HG03095 (cell line): ENCODE measurements at regions not wholly inside any gene's neighbourhood (a gene's known extent, or its start where the extent isn't known, plus 50 kb on each side); places are given as distances from the start of the nearest gene placed in this dataset.
"Not testable (repeated sequence)": the region's sequence is repeated elsewhere in the genome, so short reads cannot be mapped to it uniquely, and the experiment has no call there.

Experiments
- ATAC-seq: cut with Tn5 transposase; IDR thresholded peaks from one replicate; pipeline ENCODE4 v1.9.1; 2021; ENCODE audit warnings: moderate library complexity; ENCODE audit not compliant: unreplicated experiment

DNA sequence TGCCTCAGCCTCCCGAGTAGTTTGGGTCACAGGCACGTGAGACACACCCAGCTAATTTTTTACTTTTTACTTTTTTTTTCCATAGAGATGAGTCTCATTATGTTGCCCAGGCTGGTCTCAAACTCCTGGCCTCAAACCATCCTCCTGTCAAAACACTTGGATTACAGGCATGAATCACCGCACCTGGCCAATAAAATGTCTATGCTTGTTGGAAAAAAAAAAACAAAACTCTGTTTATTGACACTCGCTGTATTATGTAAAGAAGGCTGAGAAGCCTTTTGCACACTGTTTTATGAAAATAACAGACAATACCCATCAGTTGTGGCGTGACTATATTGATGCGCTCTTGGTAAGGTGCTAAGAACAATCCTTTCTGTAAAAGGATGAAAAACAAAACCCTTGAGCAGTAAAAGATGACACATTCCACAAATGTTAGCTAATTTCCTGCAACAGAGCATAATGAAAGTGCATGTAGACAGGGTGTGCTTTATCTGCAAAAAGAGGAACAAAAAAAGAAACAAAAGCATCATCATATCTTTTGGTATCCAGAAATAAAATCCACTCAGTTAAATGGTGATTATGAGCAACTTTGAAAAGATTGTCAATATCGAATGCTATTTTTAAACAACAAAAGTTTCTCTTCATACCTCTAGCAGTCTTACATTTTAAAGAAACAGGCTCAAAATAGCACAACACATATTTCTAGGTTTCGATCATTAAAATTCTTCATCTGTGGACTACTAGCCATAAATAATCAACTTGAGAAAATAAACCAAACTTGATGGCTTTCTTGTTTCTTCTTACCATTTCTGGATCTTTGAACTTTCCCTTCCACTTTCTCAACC lies 108.3 kb upstream of the PHACTR1 start:
- ATAC-seq, result peak; percentile 78

DNA sequence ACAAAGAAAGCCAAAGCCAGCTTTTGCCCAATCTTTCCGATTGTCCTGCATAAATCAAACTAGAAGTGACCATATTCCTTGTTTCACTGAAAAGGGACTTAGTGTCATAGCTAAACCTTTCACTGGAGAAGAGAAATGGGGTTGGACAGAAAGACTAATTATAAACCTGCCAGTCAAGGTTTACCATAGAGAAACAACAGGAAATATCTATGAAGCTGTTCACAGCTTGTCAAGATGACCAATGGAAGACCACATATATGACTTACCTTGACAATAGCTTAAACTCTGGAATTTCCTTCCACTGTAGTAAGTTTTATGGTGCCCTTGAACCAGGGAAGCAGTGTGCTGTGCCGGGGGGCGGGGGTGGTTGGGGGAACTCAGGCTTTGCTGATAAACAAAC lies 107.7 kb upstream of the PHACTR1 start:
- ATAC-seq, result peak; percentile 6

DNA sequence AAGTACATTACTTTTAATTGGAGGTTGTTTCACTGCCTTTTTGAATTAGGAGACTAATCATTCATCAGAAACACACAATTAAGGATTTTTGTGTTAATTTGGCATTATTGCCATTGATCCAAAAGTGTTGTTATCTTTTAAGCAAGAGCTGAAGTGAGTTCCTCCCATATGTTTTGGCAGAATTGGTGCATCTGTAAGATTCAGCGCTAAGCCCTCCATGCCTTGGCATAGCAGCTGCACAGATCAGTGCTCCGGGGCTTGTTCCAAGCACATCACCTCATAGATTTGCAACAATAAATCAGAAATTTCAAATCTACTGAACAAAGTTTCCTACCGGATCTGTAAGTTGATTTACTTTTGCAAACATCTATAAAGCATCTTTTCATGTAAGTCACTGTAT lies 106.8 kb upstream of the PHACTR1 start:
- no peak for ATAC-seq

DNA sequence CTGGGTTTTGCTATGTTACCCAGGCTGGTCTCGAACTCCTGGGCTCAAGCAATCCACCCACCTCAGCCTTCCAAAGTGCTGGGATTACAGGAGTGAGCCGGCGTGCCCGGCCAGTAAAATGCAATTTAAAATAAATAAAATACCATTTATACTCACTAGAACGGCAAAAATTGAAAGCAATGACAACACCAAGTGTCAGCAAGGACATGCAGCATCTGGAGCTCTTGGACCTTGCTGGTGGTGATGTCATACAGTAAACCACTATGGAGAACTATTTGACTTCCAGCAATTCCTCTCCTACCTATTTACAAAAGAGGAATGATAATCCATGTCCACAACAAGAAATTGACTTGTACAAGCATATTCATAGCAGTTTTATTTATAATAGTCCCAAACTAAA lies 105.7 kb upstream of the PHACTR1 start:
- ATAC-seq, result no peak

DNA sequence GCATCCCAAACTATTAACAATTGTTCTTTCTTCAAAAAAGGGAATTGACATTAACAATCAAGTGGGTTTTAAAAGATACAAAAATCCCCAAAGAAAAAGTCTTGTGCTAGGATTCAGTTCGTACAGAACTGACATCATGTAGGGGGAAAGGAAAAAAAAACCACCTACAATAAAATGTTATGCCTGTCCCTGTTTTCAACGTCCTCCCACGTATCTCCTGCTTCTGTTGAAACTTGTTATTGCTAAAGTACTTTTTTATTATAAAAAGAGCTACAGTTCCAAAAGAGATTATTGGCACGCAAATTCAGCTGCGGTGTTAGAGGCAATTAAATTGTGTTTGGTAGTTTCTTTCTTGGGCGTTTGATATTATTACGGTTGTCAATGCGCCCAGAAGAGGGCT lies 102.8 kb upstream of the PHACTR1 start:
- ATAC-seq, result no peak

DNA sequence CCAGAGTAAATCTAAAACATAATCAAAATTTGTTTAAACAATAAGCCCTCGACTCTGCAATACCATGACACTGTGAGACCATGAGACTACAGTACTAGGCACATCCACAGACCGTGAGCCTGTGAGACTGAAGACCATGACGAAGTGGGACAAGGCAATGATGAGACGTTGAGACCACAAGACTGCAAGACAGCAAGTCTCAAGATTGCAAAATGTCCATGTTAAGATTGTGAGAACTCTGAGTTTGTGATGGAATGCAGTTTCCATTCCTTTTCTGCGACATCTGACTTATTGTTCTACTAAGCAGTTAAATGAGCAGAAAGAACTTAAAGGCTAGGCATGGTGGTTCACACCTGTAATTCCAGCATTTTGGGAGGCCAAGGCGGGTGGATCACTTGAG lies 102.1 kb upstream of the PHACTR1 start:
- ATAC-seq, result no peak

DNA sequence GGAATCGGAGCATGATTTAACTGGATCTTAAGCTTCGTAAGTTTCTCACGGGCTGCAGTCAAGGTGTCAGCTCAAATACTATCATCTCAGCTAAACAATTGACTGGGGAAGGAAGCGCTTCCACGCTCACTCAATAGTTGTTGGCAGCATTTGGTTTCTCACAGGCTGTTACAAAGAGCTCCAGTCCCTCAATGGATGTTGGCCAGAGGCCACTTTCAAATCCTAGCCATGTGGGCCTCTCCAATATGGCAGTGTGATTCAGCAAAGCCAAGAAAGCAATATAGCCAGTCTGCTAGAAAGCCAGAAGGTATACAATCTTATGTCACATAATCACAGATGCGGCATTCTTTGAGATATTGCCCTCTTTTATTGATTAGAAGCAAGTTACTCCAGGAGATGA lies 98.3 kb upstream of the PHACTR1 start:
- no peak for ATAC-seq

DNA sequence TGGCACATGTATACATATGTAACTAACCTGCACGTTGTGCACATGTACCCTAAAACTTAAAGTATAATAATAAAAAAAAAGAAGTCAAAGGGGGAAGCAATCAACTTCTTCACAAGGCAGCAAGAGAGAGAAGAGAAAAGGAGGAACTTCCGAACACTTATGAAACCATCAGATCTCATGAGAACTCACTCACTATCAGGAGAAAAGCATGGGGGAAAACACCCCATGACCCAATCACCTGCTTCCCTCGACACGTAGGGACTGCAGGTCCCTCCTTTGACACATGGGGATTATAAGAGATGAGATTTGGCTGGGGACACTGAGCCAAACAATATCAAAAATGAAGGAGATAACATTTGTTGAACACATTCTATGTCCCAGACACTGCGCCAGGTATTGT lies 94.8 kb upstream of the PHACTR1 start:
- no peak for ATAC-seq

DNA sequence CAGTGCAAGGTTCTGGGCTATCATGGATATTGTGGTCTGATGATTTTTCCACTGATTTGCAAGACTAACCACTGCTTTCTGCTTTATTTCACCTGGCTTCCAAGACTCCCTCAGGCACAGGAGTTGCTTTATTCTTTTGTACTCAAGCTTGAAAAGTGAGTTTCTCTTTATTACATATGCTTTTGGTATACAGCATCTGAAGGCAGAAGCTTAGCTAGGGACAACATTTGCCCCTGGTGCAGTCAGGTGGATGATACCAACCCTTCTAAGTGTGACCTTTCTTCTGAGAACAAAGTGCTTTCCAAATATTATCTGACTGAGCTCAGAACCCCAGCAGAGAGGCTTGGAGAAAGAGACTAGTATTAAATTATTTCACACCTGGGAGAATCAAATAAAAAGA lies 94.0 kb upstream of the PHACTR1 start:
- ATAC-seq, result no peak

DNA sequence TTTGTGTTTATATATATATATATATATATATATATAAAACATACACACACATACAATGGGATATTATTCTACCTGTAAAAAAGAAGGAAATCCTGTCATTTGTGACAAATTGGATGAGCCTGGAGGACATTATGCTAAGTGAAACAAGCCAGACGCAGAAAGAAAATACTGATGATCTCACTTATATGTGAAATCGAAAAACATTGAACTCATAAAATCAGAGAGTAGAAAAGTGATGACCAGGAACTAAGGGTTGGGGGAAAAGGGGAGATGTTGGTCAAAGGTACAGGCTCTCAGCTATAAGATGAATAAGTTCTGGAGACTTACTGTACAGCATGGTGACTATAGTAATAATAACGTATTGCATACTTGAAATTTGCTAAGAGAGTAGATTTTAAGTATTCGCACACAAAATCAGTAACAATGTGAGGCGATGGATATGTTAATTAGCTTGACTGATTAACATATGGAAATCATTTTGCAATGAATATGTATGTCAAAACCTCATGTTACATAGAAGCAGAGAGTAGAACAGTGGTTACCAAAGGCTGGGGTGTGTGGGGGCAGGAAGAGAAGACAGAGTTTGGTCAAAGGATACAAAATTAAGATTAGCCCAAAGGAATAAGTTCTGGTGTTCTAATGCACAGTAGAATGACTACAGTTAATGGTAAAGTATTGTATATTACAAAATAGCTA lies 92.3 kb upstream of the PHACTR1 start:
- ATAC-seq, result no peak

DNA sequence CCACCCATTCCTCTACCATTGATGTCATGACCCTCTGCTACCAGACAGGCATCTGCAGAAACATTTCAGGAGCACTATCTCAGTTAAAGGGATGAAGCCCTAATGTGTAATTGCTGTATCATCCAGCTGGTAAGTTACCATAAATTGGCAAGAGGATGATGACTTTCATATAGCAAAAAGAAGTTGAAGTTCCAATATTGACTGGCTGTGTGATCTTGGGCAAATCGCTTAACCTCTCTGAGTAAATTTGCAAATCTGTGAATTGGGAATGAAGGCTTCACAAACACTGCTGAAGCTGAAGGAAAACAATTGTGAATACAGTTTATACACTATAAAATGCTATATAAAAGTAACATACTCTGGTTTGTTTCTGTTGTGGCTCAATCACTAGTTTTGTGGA lies 89.5 kb upstream of the PHACTR1 start:
- no peak for ATAC-seq

DNA sequence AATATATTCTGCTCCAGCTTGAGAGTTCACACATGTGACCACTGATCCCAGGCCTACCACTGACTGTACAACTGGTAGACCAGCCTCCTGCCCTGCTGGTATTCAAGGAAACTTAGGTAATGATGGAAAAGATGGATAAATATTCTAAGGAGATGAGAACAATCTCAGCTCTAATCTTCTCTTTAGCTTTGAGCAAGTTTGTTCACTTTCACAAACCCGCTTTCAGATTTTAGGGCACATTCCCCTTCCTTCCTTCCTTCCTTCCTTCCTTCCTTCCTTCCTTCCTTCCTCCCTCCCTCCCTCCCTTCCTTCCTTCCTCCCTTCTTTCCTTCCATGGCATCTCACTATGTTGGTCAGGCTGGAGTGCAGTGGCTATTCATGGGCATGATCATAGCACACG lies 88.2 kb upstream of the PHACTR1 start:
- no peak for ATAC-seq

DNA sequence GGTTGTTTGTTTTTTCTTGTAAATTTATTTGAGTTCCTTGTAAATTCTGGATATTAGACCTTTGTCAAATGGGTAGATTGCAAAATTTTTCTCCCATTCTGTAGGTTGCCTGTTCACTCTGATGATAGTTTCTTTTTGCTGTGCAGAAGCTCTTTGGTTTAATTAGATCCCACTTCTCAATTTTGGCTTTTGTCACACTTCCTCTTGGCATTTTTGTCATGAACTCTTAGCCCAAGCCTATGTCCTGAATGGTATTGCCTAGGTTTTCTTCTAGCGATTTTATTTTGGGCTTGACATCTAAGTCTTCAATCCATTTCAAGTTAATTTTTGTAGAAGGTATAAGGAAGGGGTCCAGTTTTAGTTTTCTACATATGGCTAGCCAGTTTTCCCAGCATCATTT lies 82.8 kb upstream of the PHACTR1 start:
- ATAC-seq, result not testable (repeated sequence)

DNA sequence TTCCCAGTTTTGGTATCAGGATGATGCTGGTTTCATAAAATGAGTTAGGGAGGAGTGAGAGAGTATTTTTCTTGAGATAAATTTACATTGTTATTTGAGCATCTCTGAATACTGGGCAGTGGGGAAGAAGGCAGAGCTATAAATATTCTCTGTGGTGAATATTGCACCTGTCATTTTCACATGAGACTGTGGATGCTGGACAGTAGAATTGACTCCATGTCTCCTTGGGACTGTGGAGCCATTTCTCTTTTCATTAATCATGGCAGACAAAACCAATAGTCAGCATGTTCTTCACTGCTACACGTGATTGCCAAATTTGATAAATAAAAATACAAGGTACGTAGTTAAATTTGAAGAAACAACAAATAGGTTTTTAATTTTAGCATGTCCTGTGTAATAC lies 81.2 kb upstream of the PHACTR1 start:
- ATAC-seq, result no peak

DNA sequence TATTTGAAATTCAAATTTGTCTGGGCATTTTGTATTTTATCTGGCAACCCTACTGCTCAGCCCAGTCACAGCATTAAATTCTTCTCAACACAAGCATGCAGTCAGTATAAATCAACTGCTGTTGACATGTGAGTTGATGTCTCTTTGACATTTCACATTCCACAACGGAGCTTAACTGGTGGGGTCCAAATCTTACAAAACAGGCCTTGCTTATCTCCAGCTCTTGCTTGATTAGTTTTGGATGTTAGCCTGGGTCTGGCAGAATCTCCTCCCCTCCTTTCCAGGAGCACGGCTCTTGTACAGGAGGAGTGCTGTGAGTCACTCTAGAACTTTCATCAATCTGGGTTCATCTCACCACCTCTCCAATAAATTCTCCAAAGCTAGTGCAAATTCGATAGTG lies 80.8 kb upstream of the PHACTR1 start:
- no peak for ATAC-seq

DNA sequence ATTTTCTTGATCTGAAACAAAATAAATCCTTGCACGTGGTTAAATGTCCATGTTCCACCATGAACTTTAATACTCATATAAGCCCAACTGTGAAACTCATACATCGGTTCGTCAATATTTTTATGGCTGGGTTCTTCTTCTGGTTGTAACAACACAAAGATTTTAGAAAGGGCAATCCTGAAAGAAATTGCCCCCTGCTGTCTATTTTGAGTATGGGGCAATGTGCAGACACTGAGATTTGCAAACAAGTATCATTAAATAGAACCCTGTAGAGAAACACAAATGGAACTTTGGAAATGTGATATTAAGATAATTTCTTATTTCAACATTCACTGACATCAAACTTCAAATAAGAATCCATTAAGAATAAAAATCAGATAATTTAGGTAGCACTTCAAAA lies 80.2 kb upstream of the PHACTR1 start:
- ATAC-seq, result no peak

DNA sequence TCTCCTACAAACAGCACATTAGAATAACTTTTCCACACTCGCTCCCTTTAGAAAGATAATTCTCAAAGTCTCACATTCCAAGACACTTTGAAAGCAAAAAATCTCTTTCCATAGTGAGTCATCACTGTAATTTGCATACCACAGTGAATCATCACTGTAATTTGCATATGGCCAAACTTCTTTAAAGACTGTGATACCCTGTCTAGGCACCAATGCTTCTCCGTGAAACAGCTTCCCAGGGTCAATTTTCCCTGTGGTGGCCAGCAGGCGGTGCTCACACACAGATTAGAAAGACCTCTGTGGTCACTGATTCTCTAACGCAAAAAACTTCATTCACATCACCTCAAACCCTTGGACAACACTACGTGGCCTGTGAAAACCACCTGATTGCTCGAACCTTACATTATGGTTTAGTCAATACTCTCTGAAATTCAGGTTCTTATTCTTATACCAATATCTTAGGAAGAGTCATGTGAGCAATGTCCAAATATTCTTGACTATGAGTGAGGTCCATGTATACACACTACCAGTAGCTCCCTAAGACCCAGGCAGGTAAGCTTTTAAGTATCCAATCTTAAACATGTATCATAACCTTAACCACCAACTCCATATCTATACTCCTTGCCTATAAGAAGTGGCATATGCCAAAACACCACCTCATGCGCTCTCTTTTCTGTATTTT lies 78.5 kb upstream of the PHACTR1 start:
- no peak for ATAC-seq

DNA sequence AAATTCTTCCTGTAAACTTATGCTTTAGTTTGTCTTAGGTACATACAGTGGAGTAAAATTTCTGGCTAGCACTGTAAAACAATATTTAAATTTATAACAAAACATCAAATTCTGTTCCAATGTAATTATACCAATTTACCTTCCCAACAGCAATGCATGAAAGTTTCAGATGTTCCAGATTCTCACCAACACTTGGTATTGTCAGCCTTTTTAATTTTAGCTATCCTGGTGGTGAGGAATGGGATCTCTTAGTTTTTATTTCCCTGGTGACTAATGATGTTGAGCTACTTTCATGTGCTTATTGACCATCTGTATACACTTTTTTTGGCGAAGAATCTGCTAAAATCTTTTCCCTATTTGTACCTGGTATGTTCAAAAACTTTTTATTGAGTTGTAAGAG lies 76.1 kb upstream of the PHACTR1 start:
- ATAC-seq, result no peak

DNA sequence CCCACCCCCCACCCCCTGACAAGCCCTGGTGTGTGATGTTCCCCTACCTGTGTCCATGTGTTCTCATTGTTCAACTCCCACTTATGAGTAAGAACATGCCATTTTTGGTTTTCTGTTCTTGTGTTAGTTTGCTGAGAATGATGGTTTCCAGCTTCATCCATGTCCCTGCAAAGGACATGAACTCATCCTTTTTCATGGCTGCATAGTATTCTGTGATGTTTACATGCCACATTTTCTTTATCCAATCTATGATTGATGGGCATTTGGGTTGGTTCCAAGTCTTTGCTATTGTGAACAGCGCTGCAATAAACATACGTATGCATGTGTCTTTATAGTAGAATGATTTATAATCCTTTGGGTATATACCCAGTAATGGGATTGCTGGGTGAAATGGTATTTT lies 74.8 kb upstream of the PHACTR1 start:
- ATAC-seq, result not testable (repeated sequence)

DNA sequence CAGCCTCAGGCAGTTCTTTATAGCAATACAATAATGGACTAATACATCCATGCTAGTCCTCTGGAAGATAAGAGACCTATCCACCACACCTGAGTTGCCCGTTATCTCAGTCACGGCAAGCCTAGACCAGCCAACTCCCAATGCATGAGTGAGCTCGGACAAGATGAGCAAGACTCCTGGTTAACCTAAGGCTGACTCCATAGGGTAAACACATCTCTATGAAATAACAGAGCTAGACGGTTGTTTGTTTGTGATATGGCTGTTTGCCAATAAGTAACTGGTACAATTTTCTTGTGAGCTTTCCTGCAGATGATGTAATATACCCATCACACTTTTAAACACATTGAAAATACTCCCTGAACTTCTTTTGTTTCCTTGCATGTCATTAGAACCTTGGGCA lies 70.6 kb upstream of the PHACTR1 start:
- no peak for ATAC-seq

DNA sequence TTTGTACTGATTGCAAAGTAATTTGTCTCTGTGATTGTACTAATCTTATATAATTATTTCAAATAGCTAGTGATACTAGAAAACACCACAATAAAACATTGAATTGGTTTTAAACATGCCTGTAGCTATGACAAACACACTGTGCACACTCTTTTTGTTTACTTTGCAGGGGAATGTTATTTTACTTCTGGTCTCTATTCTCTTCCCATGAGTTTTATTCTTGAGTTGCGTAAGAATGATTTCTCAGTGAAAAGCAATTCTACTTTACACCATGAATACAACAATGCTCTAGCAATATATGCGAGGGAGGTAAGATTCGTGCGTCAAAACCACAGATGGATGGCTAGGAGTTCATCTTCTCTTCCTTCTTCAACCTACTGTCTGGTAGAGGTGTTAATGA lies 68.4 kb upstream of the PHACTR1 start:
- ATAC-seq, result no peak

DNA sequence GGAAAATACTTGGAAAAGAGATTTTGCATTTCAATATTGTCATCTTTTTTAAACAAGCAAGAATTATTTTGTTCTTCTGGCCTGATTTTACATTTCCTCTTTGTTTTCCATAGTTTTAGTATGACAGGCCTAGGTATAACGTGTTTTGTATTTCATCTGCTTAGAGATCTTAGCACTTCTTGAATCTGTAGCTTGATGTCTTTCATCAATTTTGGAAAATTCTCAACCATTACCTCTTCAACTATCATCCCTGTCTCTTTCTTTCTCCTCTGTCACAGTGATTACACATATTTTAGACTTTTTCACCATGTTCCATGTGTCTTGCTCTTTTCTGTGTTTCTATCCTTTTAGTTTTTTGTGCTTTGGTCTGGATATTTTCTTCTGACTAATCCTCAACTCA lies 67.2 kb upstream of the PHACTR1 start:
- ATAC-seq, result no peak
